ENCODE measurements at regions not wholly inside any gene's neighbourhood (a gene's known extent, or its start where the extent isn't known, plus 50 kb on each side); places are given as distances from the start of the nearest gene placed in this dataset.

GRCh38 chr1:56406821-56407220 lies 172.5 kb downstream of the PLPP3 start:
- no peak for DNase-seq (ENCODE audit: low read depth, low spot score)
- H3K27me3 ChIP-seq (ENCODE audit: control insufficient read depth, insufficient read depth, low read length): no peaks in the 10 kb centered on the region
- no peaks in the 10 kb centered on the region for H3K4me1 ChIP-seq (ENCODE audit: control insufficient read depth, insufficient read depth, low read length)
- H3K9me3 ChIP-seq (ENCODE audit: control insufficient read depth, insufficient read depth, low read length): no peaks in the 10 kb centered on the region
- no peak overlapping the region for H3K4me3 ChIP-seq (ENCODE audit: low read length)
- no CpG with 5 or more reads among the region's 2 CpGs for WGBS (ENCODE audit: insufficient coverage, insufficient read length)
- H3K36me3 ChIP-seq (ENCODE audit: control insufficient read depth, insufficient read depth, low read length): no peaks in the 10 kb centered on the region
- no peak overlapping the region for H3K27ac ChIP-seq (ENCODE audit: low read length)

DNA sequence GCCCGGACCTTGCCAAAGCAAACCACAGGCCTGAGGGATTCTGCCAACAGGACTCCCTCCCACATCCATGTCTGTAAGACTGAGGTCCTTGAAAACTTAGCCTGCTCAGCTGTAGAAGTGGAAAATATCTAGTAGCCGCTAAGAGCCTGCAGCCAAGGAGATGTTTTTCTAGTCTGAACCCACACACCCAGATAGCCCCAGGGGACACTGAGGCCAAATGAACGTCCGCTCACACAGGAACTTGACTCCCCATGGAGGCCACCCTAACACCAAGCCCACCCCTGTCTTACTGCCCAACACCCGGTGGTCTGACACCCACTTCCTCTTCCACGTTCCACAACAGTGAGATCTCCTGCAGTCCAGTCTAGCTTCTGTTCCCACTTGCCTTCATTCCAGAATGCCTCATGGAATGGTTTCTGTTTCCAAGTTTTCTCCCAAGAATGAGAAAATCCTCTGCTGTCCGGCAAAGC lies 174.8 kb downstream of the PLPP3 start:
- no peaks in the 10 kb centered on the region for H3K27me3 ChIP-seq (ENCODE audit: control insufficient read depth, insufficient read depth, low read length)
- H3K4me3 ChIP-seq (ENCODE audit: low read length): no peak overlapping the region
- H3K9me3 ChIP-seq (ENCODE audit: control insufficient read depth, insufficient read depth, low read length): no peaks in the 10 kb centered on the region
- no peaks in the 10 kb centered on the region for H3K4me1 ChIP-seq (ENCODE audit: control insufficient read depth, insufficient read depth, low read length)
- no peak for DNase-seq (ENCODE audit: low read depth, low spot score)
- no CpG with 5 or more reads among the region's 7 CpGs for WGBS (ENCODE audit: insufficient coverage, insufficient read length)
- H3K36me3 ChIP-seq (ENCODE audit: control insufficient read depth, insufficient read depth, low read length): no peaks in the 10 kb centered on the region
- no peak overlapping the region for H3K27ac ChIP-seq (ENCODE audit: low read length)

DNA sequence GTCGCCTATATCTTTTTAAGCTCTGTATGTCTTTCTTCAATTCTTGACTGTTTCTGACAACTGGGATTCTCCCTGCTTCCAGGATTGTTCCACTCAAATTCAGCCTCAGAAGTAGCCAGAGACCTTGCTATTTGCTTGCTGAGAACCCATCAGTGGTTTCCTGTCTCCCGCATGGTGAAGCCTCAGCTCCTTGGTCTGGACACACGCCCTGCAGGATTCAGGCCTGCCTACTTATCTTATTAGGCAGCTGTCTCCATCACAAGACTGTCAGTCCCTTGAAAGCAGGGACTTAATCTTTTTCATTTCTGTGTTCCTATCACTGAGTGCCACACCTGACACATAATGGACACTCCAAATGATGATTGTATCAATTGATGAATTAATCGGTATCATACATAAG lies 175.3 kb downstream of the PLPP3 start:
- Histone ChIP-seq H3K9me3 (ENCODE audit: control insufficient read depth, insufficient read depth, low read length) (no peaks in the 10 kb centered on the region), H3K4me3 (ENCODE audit: low read length) (no peak overlapping the region), H3K27me3 (ENCODE audit: control insufficient read depth, insufficient read depth, low read length) (no peaks in the 10 kb centered on the region), H3K36me3 (ENCODE audit: control insufficient read depth, insufficient read depth, low read length) (no peaks in the 10 kb centered on the region), H3K27ac (ENCODE audit: low read length) (no peak overlapping the region), H3K4me1 (ENCODE audit: control insufficient read depth, insufficient read depth, low read length) (no peaks in the 10 kb centered on the region)
- DNase-seq (ENCODE audit: low read depth, low spot score): no peak
- WGBS (ENCODE audit: insufficient coverage, insufficient read length): no CpG with 5 or more reads among the region's 4 CpGs

GRCh38 chr1:56403321-56403720 lies 176.0 kb downstream of the PLPP3 start:
- H3K27me3 ChIP-seq (ENCODE audit: control insufficient read depth, insufficient read depth, low read length): no peaks in the 10 kb centered on the region
- H3K36me3 ChIP-seq (ENCODE audit: control insufficient read depth, insufficient read depth, low read length): no peaks in the 10 kb centered on the region
- no peaks in the 10 kb centered on the region for H3K9me3 ChIP-seq (ENCODE audit: control insufficient read depth, insufficient read depth, low read length)
- H3K4me1 ChIP-seq (ENCODE audit: control insufficient read depth, insufficient read depth, low read length): no peaks in the 10 kb centered on the region
- no peak overlapping the region for H3K4me3 ChIP-seq (ENCODE audit: low read length)
- DNase-seq (ENCODE audit: low read depth, low spot score): no peak
- no CpG with 5 or more reads among the region's 4 CpGs for WGBS (ENCODE audit: insufficient coverage, insufficient read length)
- H3K27ac ChIP-seq (ENCODE audit: low read length): no peak overlapping the region

DNA sequence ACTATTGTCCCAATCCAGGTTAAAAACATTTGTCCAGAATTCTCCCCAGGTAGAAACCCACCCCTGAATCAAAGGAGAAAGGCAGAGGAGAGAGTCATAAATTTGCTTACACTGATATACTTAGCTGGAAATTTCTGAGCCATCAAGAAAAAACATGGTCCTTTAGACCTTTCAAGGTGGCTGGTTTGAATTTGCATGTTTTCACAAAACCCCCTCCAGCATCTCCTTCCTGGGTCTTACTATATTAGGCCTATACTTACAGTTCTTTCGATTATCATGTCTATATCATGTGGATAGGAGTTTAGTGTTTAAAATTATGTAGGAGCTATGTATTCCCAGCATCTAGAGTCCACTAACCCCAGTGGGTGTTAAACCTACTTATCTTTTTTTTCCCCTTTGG lies 178.2 kb downstream of the PLPP3 start:
- Histone ChIP-seq H3K27ac (ENCODE audit: low read length) (no peak overlapping the region), H3K36me3 (ENCODE audit: control insufficient read depth, insufficient read depth, low read length) (no peaks in the 10 kb centered on the region), H3K9me3 (ENCODE audit: control insufficient read depth, insufficient read depth, low read length) (no peaks in the 10 kb centered on the region), H3K4me3 (ENCODE audit: low read length) (no peak overlapping the region), H3K4me1 (ENCODE audit: control insufficient read depth, insufficient read depth, low read length) (no peaks in the 10 kb centered on the region), H3K27me3 (ENCODE audit: control insufficient read depth, insufficient read depth, low read length) (no peaks in the 10 kb centered on the region)
- no CpG with 5 or more reads among the region's 1 CpG for WGBS (ENCODE audit: insufficient coverage, insufficient read length)
- no peak for DNase-seq (ENCODE audit: low read depth, low spot score)

- Histone ChIP-seq H3K36me3 (ENCODE audit: control insufficient read depth, insufficient read depth, low read length) (no peaks in the 10 kb centered on the region), H3K4me1 (ENCODE audit: control insufficient read depth, insufficient read depth, low read length) (no peaks in the 10 kb centered on the region), H3K27me3 (ENCODE audit: control insufficient read depth, insufficient read depth, low read length) (no peaks in the 10 kb centered on the region), H3K27ac (ENCODE audit: low read length) (no peak overlapping the region), H3K4me3 (ENCODE audit: low read length) (no peak overlapping the region), H3K9me3 (ENCODE audit: control insufficient read depth, insufficient read depth, low read length) (no peaks in the 10 kb centered on the region)
- DNase-seq (ENCODE audit: low read depth, low spot score): no peak
Measured at GRCh38 chr1:56400526-56400925, 178.8 kb downstream of the PLPP3 start.

DNA sequence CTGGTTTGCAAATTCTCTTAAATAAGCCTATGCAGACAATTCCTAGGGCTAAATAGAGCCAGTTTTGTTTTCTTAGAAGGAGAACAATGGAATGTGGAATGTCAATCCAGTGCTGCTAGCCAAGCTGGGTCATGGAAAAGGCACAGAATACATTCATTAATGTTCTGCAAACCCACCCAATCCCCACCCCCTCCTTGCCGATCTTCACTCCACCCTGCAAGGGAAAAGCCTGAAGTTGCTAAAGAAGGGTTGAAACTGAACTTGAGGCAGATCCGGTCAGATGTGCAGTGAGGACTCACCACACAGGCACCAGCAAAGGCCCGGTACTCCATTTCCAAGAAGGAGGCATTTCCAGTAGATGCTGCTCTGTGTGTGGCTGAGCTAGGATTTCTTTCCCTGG lies 179.6 kb downstream of the PLPP3 start:
- no peak overlapping the region for H3K27ac ChIP-seq (ENCODE audit: low read length)
- H3K9me3 ChIP-seq (ENCODE audit: control insufficient read depth, insufficient read depth, low read length): no peaks in the 10 kb centered on the region
- DNase-seq (ENCODE audit: low read depth, low spot score): no peak
- H3K36me3 ChIP-seq (ENCODE audit: control insufficient read depth, insufficient read depth, low read length): no peaks in the 10 kb centered on the region
- no CpG with 5 or more reads among the region's 3 CpGs for WGBS (ENCODE audit: insufficient coverage, insufficient read length)
- H3K4me1 ChIP-seq (ENCODE audit: control insufficient read depth, insufficient read depth, low read length): no peaks in the 10 kb centered on the region
- no peak overlapping the region for H3K4me3 ChIP-seq (ENCODE audit: low read length)
- H3K27me3 ChIP-seq (ENCODE audit: control insufficient read depth, insufficient read depth, low read length): no peaks in the 10 kb centered on the region

GRCh38 chr1:56399326-56399725 lies 180.0 kb downstream of the PLPP3 start:
- WGBS (ENCODE audit: insufficient coverage, insufficient read length): no CpG with 5 or more reads among the region's 2 CpGs
- no peaks in the 10 kb centered on the region for H3K4me1 ChIP-seq (ENCODE audit: control insufficient read depth, insufficient read depth, low read length)
- H3K36me3 ChIP-seq (ENCODE audit: control insufficient read depth, insufficient read depth, low read length): no peaks in the 10 kb centered on the region
- H3K27ac ChIP-seq (ENCODE audit: low read length): no peak overlapping the region
- DNase-seq (ENCODE audit: low read depth, low spot score): no peak
- H3K4me3 ChIP-seq (ENCODE audit: low read length): no peak overlapping the region
- H3K27me3 ChIP-seq (ENCODE audit: control insufficient read depth, insufficient read depth, low read length): no peaks in the 10 kb centered on the region
- no peaks in the 10 kb centered on the region for H3K9me3 ChIP-seq (ENCODE audit: control insufficient read depth, insufficient read depth, low read length)

GRCh38 chr1:56397811-56398231 lies 181.5 kb downstream of the PLPP3 start:
- Histone ChIP-seq H3K27ac (ENCODE audit: low read length) (no peak overlapping the region), H3K4me1 (ENCODE audit: control insufficient read depth, insufficient read depth, low read length) (no peaks in the 10 kb centered on the region), H3K27me3 (ENCODE audit: control insufficient read depth, insufficient read depth, low read length) (no peaks in the 10 kb centered on the region), H3K9me3 (ENCODE audit: control insufficient read depth, insufficient read depth, low read length) (no peaks in the 10 kb centered on the region), H3K36me3 (ENCODE audit: control insufficient read depth, insufficient read depth, low read length) (no peaks in the 10 kb centered on the region), H3K4me3 (ENCODE audit: low read length) (no peak overlapping the region)
- WGBS (ENCODE audit: insufficient coverage, insufficient read length): no CpG with 5 or more reads among the region's 2 CpGs
- no peak for DNase-seq (ENCODE audit: low read depth, low spot score)

DNA sequence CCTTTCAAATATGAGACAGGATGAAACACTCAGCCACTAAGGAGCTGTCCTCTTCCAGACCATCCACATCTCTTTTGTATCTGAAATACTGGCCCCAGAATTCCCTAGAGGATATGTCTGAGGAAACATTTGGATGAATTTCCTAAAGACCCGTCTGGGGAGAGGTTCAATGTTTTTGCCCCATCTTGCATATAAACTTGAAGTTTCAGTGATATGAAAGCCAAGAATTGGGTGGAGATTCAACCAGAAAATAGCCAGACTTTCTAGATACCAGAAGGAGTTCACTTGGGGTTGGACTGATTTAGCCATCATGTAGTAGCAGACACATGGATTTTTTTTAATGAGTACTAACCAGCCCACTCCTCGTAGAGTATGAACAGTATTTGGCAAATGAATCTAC lies 182.0 kb downstream of the PLPP3 start:
- no peaks in the 10 kb centered on the region for H3K36me3 ChIP-seq (ENCODE audit: control insufficient read depth, insufficient read depth, low read length)
- no peaks in the 10 kb centered on the region for H3K27me3 ChIP-seq (ENCODE audit: control insufficient read depth, insufficient read depth, low read length)
- H3K9me3 ChIP-seq (ENCODE audit: control insufficient read depth, insufficient read depth, low read length): no peaks in the 10 kb centered on the region
- H3K27ac ChIP-seq (ENCODE audit: low read length): no peak overlapping the region
- H3K4me1 ChIP-seq (ENCODE audit: control insufficient read depth, insufficient read depth, low read length): no peaks in the 10 kb centered on the region
- DNase-seq (ENCODE audit: low read depth, low spot score): no peak
- WGBS (ENCODE audit: insufficient coverage, insufficient read length): no CpG with 5 or more reads among the region's 2 CpGs
- no peak overlapping the region for H3K4me3 ChIP-seq (ENCODE audit: low read length)

DNA sequence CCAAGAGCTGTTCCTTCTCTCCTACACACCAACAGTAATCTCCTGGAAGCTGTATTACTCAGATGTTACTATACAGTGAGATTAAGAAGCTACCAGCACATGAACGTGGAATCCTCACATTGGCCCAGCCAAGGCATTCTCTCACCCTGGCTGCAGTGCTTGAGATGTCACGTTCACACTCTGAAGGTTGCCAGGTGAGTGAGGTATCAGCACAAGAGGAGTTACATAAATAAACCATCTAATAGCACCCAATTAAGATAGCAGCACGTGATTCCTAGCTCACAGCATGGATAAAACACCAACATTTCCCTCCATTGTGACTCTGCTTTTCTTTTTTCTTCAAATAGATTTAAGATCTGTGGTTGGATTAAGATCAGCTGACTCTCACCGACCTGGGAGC lies 182.8 kb downstream of the PLPP3 start:
- Histone ChIP-seq H3K4me3 (ENCODE audit: low read length) (no peak overlapping the region), H3K36me3 (ENCODE audit: control insufficient read depth, insufficient read depth, low read length) (no peaks in the 10 kb centered on the region), H3K27me3 (ENCODE audit: control insufficient read depth, insufficient read depth, low read length) (no peaks in the 10 kb centered on the region), H3K9me3 (ENCODE audit: control insufficient read depth, insufficient read depth, low read length) (no peaks in the 10 kb centered on the region), H3K27ac (ENCODE audit: low read length) (no peak overlapping the region), H3K4me1 (ENCODE audit: control insufficient read depth, insufficient read depth, low read length) (no peaks in the 10 kb centered on the region)
- DNase-seq (ENCODE audit: low read depth, low spot score): no peak
- WGBS (ENCODE audit: insufficient coverage, insufficient read length): no CpG with 5 or more reads among the region's 4 CpGs
